GM13977 (cell line): ENCODE measurements at regions not wholly inside any gene's neighbourhood (a gene's known extent, or its start where the extent isn't known, plus 50 kb on each side); places are given as distances from the start of the nearest gene placed in this dataset.

Experiments
- DNase-seq: peaks from one replicate; pipeline ENCODE4 v3.0.0; 2012; ENCODE audit warnings: low spot score
- in situ Hi-C: fragments of 300-500 bp; cut with MboI; formaldehyde crosslinking; loops from one replicate; pipeline ENCODE4 v1.12.0; 2022; ENCODE audit warnings: low sequenced_read_pairs, low pct_unique_long_range_greater_than_20kb, mixed read lengths, inconsistent platforms; ENCODE audit not compliant: unreplicated experiment
- TF ChIP-seq, protein P1 (sequence below): IDR thresholded peaks from 2 replicates; pipeline ENCODE4 v1.5.1; 2012; ENCODE audit warnings: mild to moderate bottlenecking, control low read depth; ENCODE audit not compliant: insufficient read depth; ENCODE audit errors: extremely low read depth, missing control alignments

DNA sequence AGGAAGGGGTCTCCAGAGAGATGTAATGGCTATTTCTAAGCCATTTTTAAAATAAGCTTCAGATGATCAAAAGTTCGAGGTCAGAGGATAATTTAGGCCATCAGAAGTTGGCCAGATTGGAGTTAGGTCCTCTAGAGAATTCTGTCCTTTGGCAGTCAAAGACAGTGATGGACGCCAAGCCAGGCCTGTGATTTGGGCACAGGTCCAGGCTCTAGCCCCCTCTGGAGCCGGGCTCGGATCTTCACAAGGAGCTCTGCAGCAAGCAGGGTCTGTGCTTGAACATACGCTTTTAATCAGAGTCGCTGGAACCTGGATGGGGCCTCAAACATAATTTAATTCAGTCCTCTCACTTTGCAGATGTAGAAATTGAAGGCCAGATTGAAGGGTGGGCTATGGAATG, 151.4 kb upstream of the BCL6 start:
- no peak for DNase-seq
- in situ Hi-C loops = no loop called here
- TF ChIP-seq, protein P1, sequence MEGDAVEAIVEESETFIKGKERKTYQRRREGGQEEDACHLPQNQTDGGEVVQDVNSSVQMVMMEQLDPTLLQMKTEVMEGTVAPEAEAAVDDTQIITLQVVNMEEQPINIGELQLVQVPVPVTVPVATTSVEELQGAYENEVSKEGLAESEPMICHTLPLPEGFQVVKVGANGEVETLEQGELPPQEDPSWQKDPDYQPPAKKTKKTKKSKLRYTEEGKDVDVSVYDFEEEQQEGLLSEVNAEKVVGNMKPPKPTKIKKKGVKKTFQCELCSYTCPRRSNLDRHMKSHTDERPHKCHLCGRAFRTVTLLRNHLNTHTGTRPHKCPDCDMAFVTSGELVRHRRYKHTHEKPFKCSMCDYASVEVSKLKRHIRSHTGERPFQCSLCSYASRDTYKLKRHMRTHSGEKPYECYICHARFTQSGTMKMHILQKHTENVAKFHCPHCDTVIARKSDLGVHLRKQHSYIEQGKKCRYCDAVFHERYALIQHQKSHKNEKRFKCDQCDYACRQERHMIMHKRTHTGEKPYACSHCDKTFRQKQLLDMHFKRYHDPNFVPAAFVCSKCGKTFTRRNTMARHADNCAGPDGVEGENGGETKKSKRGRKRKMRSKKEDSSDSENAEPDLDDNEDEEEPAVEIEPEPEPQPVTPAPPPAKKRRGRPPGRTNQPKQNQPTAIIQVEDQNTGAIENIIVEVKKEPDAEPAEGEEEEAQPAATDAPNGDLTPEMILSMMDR = no peak

DNA sequence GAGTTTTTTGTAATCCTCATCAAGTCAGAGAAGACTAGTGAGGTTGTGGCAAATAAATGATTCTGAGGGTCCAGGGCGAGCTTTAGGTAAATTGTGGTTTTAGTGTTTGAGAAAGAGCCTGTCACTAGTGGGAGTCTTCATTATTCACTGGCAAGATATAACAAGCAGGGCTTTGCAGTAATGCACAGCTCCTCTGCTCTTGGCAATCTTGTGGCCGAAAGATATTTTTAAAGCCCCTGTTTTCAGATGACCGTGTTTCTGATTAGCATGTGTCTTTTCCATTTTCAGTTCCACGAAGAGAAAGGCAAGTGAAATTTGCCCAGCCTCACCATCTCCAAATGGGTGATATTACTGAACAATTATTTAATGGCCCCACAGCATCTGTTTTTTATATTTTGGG, 154.0 kb upstream of the BCL6 start:
- in situ Hi-C loops = no loop called here
- DNase-seq = no peak
- TF ChIP-seq, protein P1 = no peak

DNA sequence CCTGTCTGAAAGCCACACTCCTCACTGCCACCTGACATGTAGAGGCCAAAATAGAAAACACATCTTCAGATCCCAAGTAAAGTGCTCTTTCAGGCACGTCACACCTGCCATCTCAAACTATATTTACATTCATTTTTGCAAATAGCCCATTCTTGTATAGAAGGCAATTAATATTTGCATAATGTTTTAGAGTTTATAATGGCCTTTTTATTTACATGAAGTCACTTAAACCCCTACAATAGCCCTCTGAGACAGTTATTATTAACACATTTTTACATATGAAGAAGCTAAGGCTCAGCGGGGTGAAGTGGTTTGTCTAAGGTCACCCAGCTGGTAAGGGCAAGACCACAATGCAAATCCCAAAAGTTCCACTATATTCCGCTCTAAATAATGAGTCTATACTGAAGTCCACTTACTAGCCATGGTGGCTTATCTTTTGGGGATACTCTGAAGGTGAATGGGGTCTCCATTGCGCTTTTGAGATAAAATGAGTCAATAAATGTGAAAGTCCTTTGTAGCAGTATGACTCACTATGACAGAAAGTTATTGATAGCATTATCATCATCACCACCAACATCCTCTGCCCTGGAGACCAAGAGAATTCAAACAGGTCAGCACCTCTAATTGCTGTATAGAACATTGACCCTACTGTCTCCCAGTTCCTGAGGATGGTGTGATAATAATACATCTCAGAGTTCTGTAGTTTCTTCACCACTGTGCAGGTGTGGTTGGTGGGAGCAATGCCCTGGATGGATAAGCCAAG, 155.9 kb upstream of the BCL6 start:
- TF ChIP-seq, protein P1 = no peak
- no peak for DNase-seq
- in situ Hi-C loops = loop anchor here (25.0 kb wide), 1 partner anchor 139 kb away; no protein-coding TSS in a partner anchor

DNA sequence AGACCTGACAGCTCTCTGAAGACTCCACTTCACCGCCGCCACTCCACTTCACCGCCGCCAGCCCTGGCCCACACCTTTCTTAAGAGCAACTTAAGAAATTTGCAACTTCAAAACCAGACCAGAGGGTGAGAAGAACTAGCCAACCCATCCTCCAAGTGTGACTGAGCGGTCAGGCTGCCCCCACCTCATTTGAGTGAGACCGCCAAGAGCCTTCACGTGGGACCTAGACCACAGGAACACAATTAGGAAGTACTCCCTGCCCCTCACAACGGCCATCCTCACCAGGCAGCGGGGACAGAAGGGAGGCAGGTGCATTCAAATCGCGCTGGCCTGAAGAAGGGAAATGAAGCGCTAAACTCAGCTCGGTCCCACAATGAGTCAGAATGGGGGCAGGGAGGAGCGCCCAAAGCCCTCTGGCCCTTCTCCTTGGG, 156.8 kb upstream of the BCL6 start:
- in situ Hi-C loops = loop anchor here (25.0 kb wide), 1 partner anchor 140 kb away; no protein-coding TSS in a partner anchor
- no peak for DNase-seq
- TF ChIP-seq, protein P1 = no peak

DNA sequence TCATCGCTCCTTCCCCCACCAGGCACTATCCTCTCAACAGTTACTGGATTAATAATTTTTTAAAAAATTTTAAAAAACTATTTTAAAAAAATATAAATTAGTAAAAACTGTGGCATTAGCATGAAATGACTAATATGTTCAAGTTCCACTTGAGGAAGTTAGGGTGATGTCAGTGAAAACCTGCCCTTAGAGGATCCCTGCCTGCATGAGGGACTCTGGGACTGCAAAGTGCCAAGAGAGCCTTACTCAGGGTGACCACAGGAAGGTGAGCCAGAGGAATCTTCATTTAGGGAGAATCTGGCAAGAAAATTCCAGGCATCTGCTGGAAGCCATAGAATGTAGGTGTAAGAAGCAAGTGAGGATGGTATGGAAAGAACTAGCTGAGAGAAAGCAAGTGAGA, 157.7 kb upstream of the BCL6 start:
- DNase-seq = no peak
- TF ChIP-seq, protein P1 = no peak
- in situ Hi-C loops = loop anchor here (25.0 kb wide), 1 partner anchor 141 kb away; no protein-coding TSS in a partner anchor

DNA sequence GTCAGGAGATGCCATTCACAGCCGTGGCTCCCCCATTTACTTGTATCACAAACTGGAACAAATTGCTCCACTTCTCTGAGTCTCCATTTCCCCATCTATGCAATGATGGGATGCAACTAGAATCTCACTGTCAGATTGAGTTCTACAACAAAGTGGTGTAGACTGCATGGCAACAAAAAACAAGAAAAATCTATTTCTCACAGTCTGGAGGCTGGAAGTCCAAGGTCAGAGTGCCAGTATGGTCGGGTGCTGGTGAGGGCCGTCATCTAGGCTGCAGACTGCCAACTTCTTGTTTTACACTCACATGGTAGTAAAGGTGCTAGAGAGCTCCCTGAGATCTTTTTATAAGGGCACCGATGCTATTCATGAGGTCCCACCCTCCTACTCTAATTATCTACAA, 158.4 kb upstream of the BCL6 start:
- TF ChIP-seq, protein P1 = no peak
- DNase-seq = no peak
- in situ Hi-C loops = loop anchor here (25.0 kb wide), 1 partner anchor 141 kb away; no protein-coding TSS in a partner anchor
